HCT116 (cell line): ENCODE measurements at regions not wholly inside any gene's neighbourhood (a gene's known extent, or its start where the extent isn't known, plus 50 kb on each side); places are given as distances from the start of the nearest gene placed in this dataset.

Source experiments
- ATAC-seq: fragments of 200-7000 bp; cut with Tn5 transposase; 2 replicates; pipeline ENCODE4 v1.9.1; 2020; ENCODE audit warnings: mild to moderate bottlenecking, moderate library complexity
- BruUV-seq: library from RNA; stranded (reverse); fragments of 400-500 nt; replicated peaks from 2 replicates; lab custom pipeline; 2021; lab: Mats Ljungman, UMichigan
- CTCF ChIA-PET: fragments of 300-600 bp; sonication (Branson Sonifier 250); formaldehyde crosslinking; loops from one replicate; lab custom pipeline; 2021; ENCODE audit warnings: antibody characterized with exemption; lab: Charles Lee
- POLR2A ChIA-PET: fragments of 300-600, 350-600 bp; sonication (Branson Sonifier 250); formaldehyde crosslinking; loops from one replicate; lab custom pipeline; 2021; ENCODE audit warnings: antibody characterized with exemption; lab: Charles Lee
- RAD21 ChIA-PET, 2 experiments: fragments of 300-600 bp; sonication (Branson Sonifier 250); formaldehyde crosslinking; loops; one replicate each; lab custom pipeline; 2023; ENCODE audit warnings: low total read pairs in 2 of 2; ENCODE audit not compliant: uncharacterized antibody in 2 of 2, unreplicated experiment in 2 of 2, low non-redundant PET in 1 of 2; lab: Charles Lee
- DNase-seq: peaks from one replicate; pipeline ENCODE4 v3.0.0-alpha.2; 2010; ENCODE audit warnings: low read depth, low spot score
- H2AFZ ChIP-seq: fragments of 200-600 bp; shearing (Covaris generic), sonication (generic); 2 replicates; pipeline ENCODE4 v1.6.1; 2017; ENCODE audit warnings: low read depth, mixed run types, mixed read lengths, antibody characterized with exemption, low read length; ENCODE audit not compliant: poor library complexity, severe bottlenecking
- H3K27ac ChIP-seq: 2 replicates; pipeline ENCODE4 v1.5.1; 2012; ENCODE audit warnings: low read depth, low read length
- H3K27me3 ChIP-seq: fragments of 200-600 bp; sonication (generic); 2 replicates; pipeline ENCODE4 v1.6.1; 2016; ENCODE audit warnings: mixed run types, low read length, mixed read lengths; ENCODE audit not compliant: insufficient read depth
- H3K36me3 ChIP-seq, 2 experiments: fragments of 200-500 bp in 1 of 2; fragments of 200-600 bp in 1 of 2; sonication (Bioruptor generic) in 1 of 2; sonication (generic) in 1 of 2; 2 replicates each; pipeline versions ENCODE4 v1.5.1 to v1.6.1; 2014 to 2016; ENCODE audit warnings: low read length in 2 of 2, inconsistent platforms in 1 of 2, mixed read lengths in 1 of 2, mixed run types in 1 of 2; ENCODE audit not compliant: insufficient read depth in 2 of 2, control insufficient read depth in 1 of 2
- H3K4me1 ChIP-seq, 2 experiments: fragments of 200-600 bp in 1 of 2; sonication (generic) in 1 of 2; 2 replicates each; pipeline versions ENCODE4 v1.5.1 to v1.6.1; 2012 to 2017; ENCODE audit warnings: low read length in 2 of 2, inconsistent platforms in 1 of 2, mild to moderate bottlenecking in 1 of 2, mixed read lengths in 1 of 2, mixed run types in 1 of 2, moderate library complexity in 1 of 2; ENCODE audit not compliant: insufficient read depth in 2 of 2, control insufficient read depth in 1 of 2
- H3K4me2 ChIP-seq: fragments of 200-600 bp; sonication (generic); 2 replicates; pipeline ENCODE4 v1.6.1; 2017; ENCODE audit warnings: mixed run types, low read length, mixed read lengths
- H3K4me3 ChIP-seq, 2 experiments: fragments of 200-600 bp in 1 of 2; sonication (generic) in 1 of 2; replicated peaks in 1 of 2; 2 replicates each; pipeline ENCODE4 v1.5.1; 2011 to 2016; ENCODE audit warnings: low read length in 2 of 2, control low read depth in 1 of 2, low read depth in 1 of 2, mild to moderate bottlenecking in 1 of 2, mixed read lengths in 1 of 2, mixed run types in 1 of 2
- H3K79me2 ChIP-seq: fragments of 200-600 bp; sonication (generic); 2 replicates; pipeline ENCODE4 v1.6.1; 2017; ENCODE audit warnings: mild to moderate bottlenecking, mixed run types, low read length, moderate library complexity, mixed read lengths; ENCODE audit not compliant: insufficient read depth
- H3K9ac ChIP-seq: fragments of 200-600 bp; sonication (generic); 2 replicates; pipeline ENCODE4 v1.6.1; 2016; ENCODE audit warnings: low read length, mixed read lengths
- H3K9me2 ChIP-seq: fragments of 200-600 bp; sonication (generic), shearing (Covaris generic); 2 replicates; pipeline ENCODE4 v1.6.1; 2017; ENCODE audit warnings: mixed run types, mild to moderate bottlenecking, moderate library complexity; ENCODE audit not compliant: insufficient read depth
- H3K9me3 ChIP-seq, 2 experiments: fragments of 200-500 bp in 1 of 2; fragments of 200-600 bp in 1 of 2; sonication (Bioruptor generic) in 1 of 2; sonication (generic) in 1 of 2; 2 replicates each; pipeline ENCODE4 v1.6.1; 2014 to 2017; ENCODE audit warnings: low read length in 2 of 2, mixed read lengths in 2 of 2, inconsistent platforms in 1 of 2, low read depth in 1 of 2, mild to moderate bottlenecking in 1 of 2, mixed run types in 1 of 2, moderate library complexity in 1 of 2; ENCODE audit not compliant: control insufficient read depth in 1 of 2, insufficient read depth in 1 of 2
- H4K20me1 ChIP-seq: fragments of 200-600 bp; sonication (generic), shearing (Covaris generic); 2 replicates; pipeline ENCODE4 v1.6.1; 2017; ENCODE audit warnings: mixed run types, mild to moderate bottlenecking, moderate library complexity; ENCODE audit not compliant: insufficient read depth
- CEBPB ChIP-seq: IDR thresholded peaks from 2 replicates; pipeline ENCODE4 v1.6.1; 2012; ENCODE audit warnings: low read depth
- ELF1 ChIP-seq: IDR thresholded peaks from 2 replicates; pipeline ENCODE4 v1.6.1; 2012; ENCODE audit warnings: low read depth, borderline replicate concordance
- RAD21 ChIP-seq: IDR thresholded peaks from 2 replicates; pipeline ENCODE4 v1.6.1; 2012; ENCODE audit warnings: low read depth, mild to moderate bottlenecking
- SRF ChIP-seq: IDR thresholded peaks from 2 replicates; pipeline ENCODE4 v1.6.1; 2012; ENCODE audit warnings: low read depth
- ZFX ChIP-seq: fragments of 450-650 bp; IDR thresholded peaks from 2 replicates; pipeline ENCODE4 v1.6.1; 2017
- intact Hi-C: fragments of 100-400 bp; cut with micrococcal nuclease; formaldehyde crosslinking; loops from 2 replicates; pipeline ENCODE4 v1.10.0; 2022

DNA sequence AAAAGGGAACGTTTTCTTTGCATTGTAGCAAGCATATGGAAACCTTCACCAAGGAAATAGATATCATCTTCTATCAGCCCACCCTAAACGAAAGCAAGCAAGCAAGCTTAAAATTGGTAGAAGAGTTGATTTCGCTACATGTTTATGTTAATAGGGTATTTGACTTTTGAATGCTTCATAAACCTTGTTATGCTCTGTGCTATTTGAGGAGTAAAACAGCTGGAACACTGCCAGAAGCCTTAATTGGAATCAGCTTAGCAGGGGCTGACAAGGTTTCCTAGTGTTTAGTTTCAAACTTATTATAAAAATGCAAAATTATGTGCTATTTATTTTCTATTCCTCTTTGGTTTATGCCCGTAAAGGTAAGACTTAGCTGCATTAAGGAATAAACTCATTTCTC is 70.6 kb upstream of the LINC00305 start:
- no peak overlapping the region for H3K27ac ChIP-seq
- H3K4me3 ChIP-seq = no peak overlapping the region
- ChIA-PET CTCF (no interaction called here), POLR2A (no interaction called here), RAD21 (no interaction called here)
- intact Hi-C loops = loop anchor here (10.0 kb wide), 1 partner anchor 65 kb away; no protein-coding TSS in a partner anchor
- TF ChIP-seq CEBPB (no peak), SRF (no peak), ELF1 (no peak)
- no peaks in the 10 kb centered on the region for H3K79me2 ChIP-seq
- BruUV-seq = no TSS peak
- DNase-seq (no peak), ATAC-seq (no peak)
- no peaks in the 10 kb centered on the region for H3K27me3 ChIP-seq
- H4K20me1 ChIP-seq = no peaks in the 10 kb centered on the region
- H2AFZ ChIP-seq = no peak overlapping the region
- H3K9me3 ChIP-seq = peaks cover 7 to 13% of the 10 kb centered on the region in 2 experiments; a peak in 2 of 4 replicates
- H3K36me3 ChIP-seq = no peaks in the 10 kb centered on the region
- H3K9ac ChIP-seq = no peak overlapping the region
- no peaks in the 10 kb centered on the region for H3K9me2 ChIP-seq
- H3K4me1 ChIP-seq = no peaks in the 10 kb centered on the region
- H3K4me2 ChIP-seq = no peak overlapping the region

DNA sequence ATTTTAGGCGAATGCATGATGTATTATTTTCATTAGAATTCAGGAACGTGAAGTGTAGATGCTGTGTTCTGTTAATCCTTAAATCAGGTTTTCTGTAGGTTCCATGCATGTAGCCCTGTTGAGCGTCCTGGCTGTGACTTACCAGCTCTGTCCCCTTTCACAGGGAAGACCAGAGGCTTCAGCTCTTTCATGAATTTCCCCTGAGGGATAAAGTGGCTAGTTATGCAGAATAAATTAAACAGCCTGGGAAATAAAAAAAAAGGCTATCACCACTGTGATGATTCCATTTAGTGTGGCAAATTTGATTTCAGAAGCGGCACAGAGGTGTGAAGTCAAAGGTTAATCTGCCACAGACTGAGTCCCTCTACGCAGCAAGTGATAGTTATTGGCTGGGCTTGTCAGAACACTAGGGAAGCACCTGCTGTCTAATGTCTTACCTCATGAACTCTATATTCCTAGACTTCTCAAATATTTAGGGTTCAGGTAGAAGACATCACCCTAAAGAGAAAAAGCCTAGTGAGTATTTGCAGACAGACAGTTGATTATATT is 61.6 kb upstream of the LINC00305 start:
- peaks cover under 1 to 25% of the 10 kb centered on the region in 2 experiments; a peak in 2 of 4 replicates for H3K9me3 ChIP-seq
- CTCF ChIA-PET = no interaction called here
- no peak overlapping the region for H2AFZ ChIP-seq
- DNase-seq = no peak
- H3K9ac ChIP-seq = no peak overlapping the region
- POLR2A ChIA-PET = no interaction called here
- no peaks in the 10 kb centered on the region for H3K4me1 ChIP-seq
- no peaks in the 10 kb centered on the region for H3K9me2 ChIP-seq
- intact Hi-C loops = loop anchor here (10.0 kb wide), 1 partner anchor 56 kb away; no protein-coding TSS in a partner anchor
- no peak for ATAC-seq
- H3K27me3 ChIP-seq = no peaks in the 10 kb centered on the region
- no peaks in the 10 kb centered on the region for H3K79me2 ChIP-seq
- H3K27ac ChIP-seq = no peak overlapping the region
- RAD21 ChIA-PET = no interaction called here
- H3K4me3 ChIP-seq = no peak overlapping the region
- no peaks in the 10 kb centered on the region for H4K20me1 ChIP-seq
- no peaks in the 10 kb centered on the region for H3K36me3 ChIP-seq
- TF ChIP-seq RAD21 (no peak), SRF (no peak), ZFX (no peak)
- no peak overlapping the region for H3K4me2 ChIP-seq
- no TSS peak for BruUV-seq
